GM12874 (cell line): ENCODE measurements at regions not wholly inside any gene's neighbourhood (a gene's known extent, or its start where the extent isn't known, plus 50 kb on each side); places are given as distances from the start of the nearest gene placed in this dataset.

ENCODE experiments used
- CTCF ChIP-seq: IDR thresholded peaks from 2 replicates; pipeline ENCODE4 v1.5.1; 2011; ENCODE audit warnings: low read depth, mild to moderate bottlenecking, control low read depth, low read length, moderate library complexity; ENCODE audit not compliant: insufficient read depth

- TF ChIP-seq CTCF: no peak
Measured at GRCh38 chr21:28810826-28811524, 181.7 kb downstream of the LTN1 start.

GRCh38 chr21:28805885-28806284 is 186.8 kb downstream of the LTN1 start:
- TF ChIP-seq CTCF: no peak

- TF ChIP-seq CTCF: no peak
Measured at GRCh38 chr21:28804089-28804670, 188.5 kb downstream of the LTN1 start.

GRCh38 chr21:28801906-28802305 is 190.8 kb downstream of the LTN1 start:
- TF ChIP-seq CTCF: no peak

- no peak for TF ChIP-seq CTCF
Measured at GRCh38 chr21:28799926-28800325, 192.8 kb downstream of the LTN1 start.

- no peak for TF ChIP-seq CTCF
Measured at GRCh38 chr21:28798798-28799197, 193.9 kb downstream of the LTN1 start.

GRCh38 chr21:28795251-28795650 is 197.4 kb downstream of the LTN1 start:
- no peak for TF ChIP-seq CTCF
